ENCODE measurements at regions not wholly inside any gene's neighbourhood (a gene's known extent, or its start where the extent isn't known, plus 50 kb on each side); places are given as distances from the start of the nearest gene placed in this dataset.

DNA sequence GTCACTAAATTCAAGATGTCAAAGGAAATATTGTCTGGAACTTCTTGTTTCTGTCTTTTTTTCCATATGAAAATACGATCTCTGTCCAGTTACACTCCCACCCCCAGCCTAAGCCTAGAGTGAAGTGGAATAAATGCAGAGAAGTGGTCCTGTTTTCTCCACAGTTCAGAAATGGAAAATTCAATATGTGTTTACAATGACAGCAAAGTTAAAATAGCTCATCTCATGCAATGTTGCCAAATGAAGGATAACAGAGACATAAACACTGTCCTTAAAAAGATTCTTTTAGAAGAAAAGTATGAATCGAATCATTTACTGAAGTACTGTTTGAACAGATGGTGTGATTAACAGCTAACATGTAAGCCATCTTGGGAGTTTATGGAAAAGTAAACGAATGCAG, 160.8 kb upstream of the STK26 start (continued):
- TF ChIP-seq, protein P1, sequence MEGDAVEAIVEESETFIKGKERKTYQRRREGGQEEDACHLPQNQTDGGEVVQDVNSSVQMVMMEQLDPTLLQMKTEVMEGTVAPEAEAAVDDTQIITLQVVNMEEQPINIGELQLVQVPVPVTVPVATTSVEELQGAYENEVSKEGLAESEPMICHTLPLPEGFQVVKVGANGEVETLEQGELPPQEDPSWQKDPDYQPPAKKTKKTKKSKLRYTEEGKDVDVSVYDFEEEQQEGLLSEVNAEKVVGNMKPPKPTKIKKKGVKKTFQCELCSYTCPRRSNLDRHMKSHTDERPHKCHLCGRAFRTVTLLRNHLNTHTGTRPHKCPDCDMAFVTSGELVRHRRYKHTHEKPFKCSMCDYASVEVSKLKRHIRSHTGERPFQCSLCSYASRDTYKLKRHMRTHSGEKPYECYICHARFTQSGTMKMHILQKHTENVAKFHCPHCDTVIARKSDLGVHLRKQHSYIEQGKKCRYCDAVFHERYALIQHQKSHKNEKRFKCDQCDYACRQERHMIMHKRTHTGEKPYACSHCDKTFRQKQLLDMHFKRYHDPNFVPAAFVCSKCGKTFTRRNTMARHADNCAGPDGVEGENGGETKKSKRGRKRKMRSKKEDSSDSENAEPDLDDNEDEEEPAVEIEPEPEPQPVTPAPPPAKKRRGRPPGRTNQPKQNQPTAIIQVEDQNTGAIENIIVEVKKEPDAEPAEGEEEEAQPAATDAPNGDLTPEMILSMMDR (IDR thresholded peaks at IDR 0.05 in 2 of 3, conservative IDR thresholded peaks at IDR 0.05 in 1 of 3; ENCODE audit: borderline replicate concordance in 1 of 3, insufficient read depth in 1 of 3, low read depth in 2 of 3, low read length in 2 of 3), result no peak

DNA sequence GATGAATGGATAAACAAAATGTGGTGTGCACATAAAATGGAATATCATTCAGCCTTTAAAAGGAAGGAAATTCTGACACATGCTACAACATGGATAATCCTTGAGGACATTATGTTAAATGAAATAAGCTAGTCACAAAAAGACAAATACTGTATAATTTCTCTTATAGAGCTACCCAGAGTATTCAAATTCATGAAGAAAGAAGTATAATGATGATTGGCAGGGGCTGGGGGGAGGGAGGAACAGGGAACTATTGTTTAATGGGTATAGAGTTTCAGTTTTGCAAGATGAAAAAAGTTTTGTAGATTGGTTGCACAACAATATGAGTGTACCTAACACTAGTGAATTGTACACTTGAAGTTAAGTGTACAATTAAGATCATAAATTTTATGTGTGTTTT, 153.9 kb upstream of the STK26 start:
- Histone ChIP-seq H3K9me2 (ENCODE audit: insufficient read depth) (no peaks in the 10 kb centered on the region), H3K9me3 (ENCODE audit: control insufficient read depth in 1 of 2, insufficient read depth in 1 of 2, low read depth in 1 of 2, low read length in 2 of 2) (no peaks in the 10 kb centered on the region), H3K4me1 (ENCODE audit: control insufficient read depth in 1 of 2, insufficient read depth in 2 of 2, low read length in 2 of 2) (no peaks in the 10 kb centered on the region), H3K36me3 (ENCODE audit: control insufficient read depth in 1 of 2, insufficient read depth in 2 of 2, low read length in 2 of 2) (no peaks in the 10 kb centered on the region), H3K27me3 (ENCODE audit: insufficient read depth, low read length) (no peaks in the 10 kb centered on the region), H3K4me2 (ENCODE audit: low read length) (no peak overlapping the region), H3K79me2 (ENCODE audit: insufficient read depth, low read length) (no peaks in the 10 kb centered on the region), H3K27ac (ENCODE audit: low read depth, low read length) (no peak overlapping the region), H2AFZ (ENCODE audit: low read depth, low read length, poor library complexity, severe bottlenecking) (no peak overlapping the region), H4K20me1 (ENCODE audit: insufficient read depth) (no peaks in the 10 kb centered on the region), H3K4me3 (replicated peaks in 1 of 2; ENCODE audit: low read depth in 1 of 2, low read length in 2 of 2) (no peak overlapping the region), H3K9ac (ENCODE audit: low read length) (no peak overlapping the region)
- RAD21 ChIA-PET (ENCODE audit: low non-redundant PET in 1 of 2, low total read pairs in 2 of 2, uncharacterized antibody in 2 of 2, unreplicated experiment in 2 of 2), result no interaction called here
- ATAC-seq (no peak), DNase-seq (ENCODE audit: low read depth, low spot score) (no peak)
- BruUV-seq (replicated peaks), result no TSS peak
- POLR2A ChIA-PET, result no interaction called here
- CTCF ChIA-PET, result no interaction called here
- intact Hi-C loops (cut with micrococcal nuclease), result no loop called here
- no peak for TF ChIP-seq CBX3 (IDR thresholded peaks at IDR 0.05; ENCODE audit: low read depth)
- no peak for TF ChIP-seq SRF (IDR thresholded peaks at IDR 0.05; ENCODE audit: low read depth)
- no peak for TF ChIP-seq SP1 (IDR thresholded peaks at IDR 0.05; ENCODE audit: low read depth)
- TF ChIP-seq POLR2A (IDR thresholded peaks at IDR 0.05; ENCODE audit: borderline replicate concordance, extremely low read depth, insufficient read depth, insufficient read length), result no peak
- no peak for TF ChIP-seq SIN3A (IDR thresholded peaks at IDR 0.05; ENCODE audit: low read depth)
- no peak for TF ChIP-seq TCF7L2 (IDR thresholded peaks at IDR 0.05; ENCODE audit: borderline replicate concordance, extremely low read depth, insufficient read depth, insufficient read length)
- no peak for TF ChIP-seq JUND (IDR thresholded peaks at IDR 0.05)
- no peak for TF ChIP-seq ZNF274 (IDR thresholded peaks at IDR 0.05; ENCODE audit: low read depth, low read length)
- TF ChIP-seq YY1 (IDR thresholded peaks at IDR 0.05; ENCODE audit: extremely low read depth, insufficient replicate concordance, low read depth, low read length), result no peak
- TF ChIP-seq CEBPB (IDR thresholded peaks at IDR 0.05; ENCODE audit: low read depth), result no peak
- TF ChIP-seq ZFX (IDR thresholded peaks at IDR 0.05), result no peak
- TF ChIP-seq ELF1 (IDR thresholded peaks at IDR 0.05; ENCODE audit: borderline replicate concordance, low read depth), result no peak
- TF ChIP-seq RAD21 (IDR thresholded peaks at IDR 0.05; ENCODE audit: low read depth), result no peak
- no peak for TF ChIP-seq POLR2AphosphoS5 (IDR thresholded peaks at IDR 0.05; ENCODE audit: low read depth, low read length)
- no peak for TF ChIP-seq EZH2phosphoT487 (IDR thresholded peaks at IDR 0.05; ENCODE audit: borderline replicate concordance)
- no peak for TF ChIP-seq EGR1 (IDR thresholded peaks at IDR 0.05; ENCODE audit: low read depth)
